IPS-15b (cell line): ENCODE measurements at regions not wholly inside any gene's neighbourhood (a gene's known extent, or its start where the extent isn't known, plus 50 kb on each side); places are given as distances from the start of the nearest gene placed in this dataset.
"Not testable (repeated sequence)": the region's sequence is repeated elsewhere in the genome, so short reads cannot be mapped to it uniquely, and the experiment has no call there.

ENCODE experiments used
- H3K27me3 ChIP-seq: one replicate; pipeline ENCODE4 v1.6.1; 2013; ENCODE audit warnings: low read length; ENCODE audit not compliant: control insufficient read depth, insufficient read depth
- H3K36me3 ChIP-seq: one replicate; pipeline ENCODE4 v1.6.1; 2013; ENCODE audit warnings: low read length; ENCODE audit not compliant: control insufficient read depth, insufficient read depth
- H3K4me1 ChIP-seq: one replicate; pipeline ENCODE4 v1.6.1; 2013; ENCODE audit warnings: mild to moderate bottlenecking, low read length; ENCODE audit not compliant: control insufficient read depth, insufficient read depth
- H3K4me3 ChIP-seq: one replicate; pipeline ENCODE4 v1.5.1; 2013; ENCODE audit warnings: low read depth, low read length
- H3K9ac ChIP-seq: one replicate; pipeline ENCODE4 v1.6.1; 2013; ENCODE audit warnings: low read depth, mild to moderate bottlenecking, low read length
- H3K9me3 ChIP-seq: one replicate; pipeline ENCODE4 v1.6.1; 2013; ENCODE audit warnings: mild to moderate bottlenecking, low read length; ENCODE audit not compliant: control insufficient read depth, insufficient read depth

DNA sequence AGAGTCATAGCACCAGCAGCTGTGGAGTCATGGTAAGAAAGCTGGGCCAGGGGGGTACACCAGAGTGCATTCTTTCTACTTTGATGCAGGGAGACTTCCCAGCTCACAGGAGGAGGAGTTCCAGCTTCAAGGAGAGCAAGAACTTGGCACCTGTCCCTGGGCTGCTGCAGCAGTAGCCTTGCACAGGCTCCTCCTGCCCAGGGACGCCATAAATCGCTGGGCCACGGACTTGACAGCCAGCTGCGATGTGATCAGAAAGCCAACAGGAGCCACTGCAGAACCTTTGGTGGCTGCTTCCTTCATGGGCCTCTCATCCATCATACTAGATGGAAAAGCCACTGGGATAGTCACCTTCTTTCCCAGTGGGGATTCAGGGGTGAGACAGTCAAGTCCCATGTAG is 234.7 kb downstream of the NMUR2 start:
- H3K4me3 ChIP-seq: no peak overlapping the region
- no peaks in the 10 kb centered on the region for H3K27me3 ChIP-seq
- H3K36me3 ChIP-seq: no peaks in the 10 kb centered on the region
- H3K4me1 ChIP-seq: peaks cover 10% of the 10 kb centered on the region
- no peaks in the 10 kb centered on the region for H3K9me3 ChIP-seq
- no peak overlapping the region for H3K9ac ChIP-seq

DNA sequence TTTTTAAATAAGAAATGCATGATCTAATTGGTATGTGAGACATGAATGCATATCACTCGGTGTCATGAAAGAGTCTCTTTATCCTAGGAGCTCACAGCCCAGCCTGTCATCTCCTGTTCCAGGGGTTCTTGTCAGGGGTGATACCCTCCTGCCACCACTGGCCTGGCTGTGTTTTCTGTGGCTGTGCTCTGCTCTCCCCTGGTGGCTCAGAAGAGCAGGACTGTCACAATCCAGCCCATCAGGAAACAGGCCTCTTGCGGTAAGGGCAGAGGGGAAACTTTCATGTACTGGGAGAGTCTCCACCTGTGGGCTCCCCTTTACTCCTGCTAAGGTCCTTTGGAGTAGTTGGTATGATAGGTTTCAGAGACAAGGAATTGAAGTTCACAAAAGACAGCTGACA is 240.2 kb upstream of the GLRA1 start:
- peaks cover 2% of the 10 kb centered on the region for H3K27me3 ChIP-seq
- no peak overlapping the region for H3K9ac ChIP-seq
- peaks cover 6% of the 10 kb centered on the region for H3K4me1 ChIP-seq
- no peaks in the 10 kb centered on the region for H3K36me3 ChIP-seq
- no peaks in the 10 kb centered on the region for H3K9me3 ChIP-seq
- H3K4me3 ChIP-seq: no peak overlapping the region

DNA sequence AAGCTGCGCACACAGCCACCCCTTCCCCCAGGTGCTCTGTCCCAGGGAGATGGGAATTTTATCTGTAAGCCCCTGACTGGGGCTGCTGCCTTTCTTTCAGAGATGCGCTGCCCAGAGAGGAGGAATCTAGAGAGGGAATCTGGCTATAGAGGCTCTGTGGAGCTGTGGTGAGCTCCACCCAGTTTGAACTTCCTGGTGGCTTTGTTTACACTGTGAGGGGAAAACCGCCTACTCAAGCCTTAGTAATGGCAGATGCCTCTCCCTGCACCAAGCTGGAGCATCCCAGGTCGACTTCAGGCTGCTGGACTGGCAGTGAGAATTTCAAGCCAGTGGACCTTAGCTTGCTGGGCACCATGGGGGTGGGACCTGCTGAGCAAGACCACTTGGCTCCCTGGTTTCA is 235.2 kb upstream of the GLRA1 start:
- not testable (repeated sequence) for H3K4me3 ChIP-seq, H3K36me3 ChIP-seq, H3K9me3 ChIP-seq, H3K9ac ChIP-seq, H3K27me3 ChIP-seq, H3K4me1 ChIP-seq

GRCh38 chr5:152154452-152154851 is 229.8 kb upstream of the GLRA1 start:
- H3K4me3 ChIP-seq, H3K9ac ChIP-seq, H3K4me1 ChIP-seq, H3K9me3 ChIP-seq, H3K36me3 ChIP-seq, H3K27me3 ChIP-seq: not testable (repeated sequence)

GRCh38 chr5:152151940-152152339 is 227.3 kb upstream of the GLRA1 start:
- H3K36me3 ChIP-seq: no peaks in the 10 kb centered on the region
- no peaks in the 10 kb centered on the region for H3K9me3 ChIP-seq
- no peaks in the 10 kb centered on the region for H3K27me3 ChIP-seq
- no peaks in the 10 kb centered on the region for H3K4me1 ChIP-seq
- H3K4me3 ChIP-seq: no peak overlapping the region
- H3K9ac ChIP-seq: no peak overlapping the region

- H3K9ac ChIP-seq: no peak overlapping the region
- H3K9me3 ChIP-seq: no peaks in the 10 kb centered on the region
- H3K36me3 ChIP-seq: no peaks in the 10 kb centered on the region
- H3K4me1 ChIP-seq: no peaks in the 10 kb centered on the region
- no peaks in the 10 kb centered on the region for H3K27me3 ChIP-seq
- H3K4me3 ChIP-seq: no peak overlapping the region
Measured at GRCh38 chr5:152151113-152151512, 226.5 kb upstream of the GLRA1 start.

GRCh38 chr5:152147286-152147685 is 222.6 kb upstream of the GLRA1 start:
- no peak overlapping the region for H3K4me3 ChIP-seq
- no peak overlapping the region for H3K9ac ChIP-seq
- no peaks in the 10 kb centered on the region for H3K36me3 ChIP-seq
- no peaks in the 10 kb centered on the region for H3K9me3 ChIP-seq
- H3K4me1 ChIP-seq: no peaks in the 10 kb centered on the region
- no peaks in the 10 kb centered on the region for H3K27me3 ChIP-seq

DNA sequence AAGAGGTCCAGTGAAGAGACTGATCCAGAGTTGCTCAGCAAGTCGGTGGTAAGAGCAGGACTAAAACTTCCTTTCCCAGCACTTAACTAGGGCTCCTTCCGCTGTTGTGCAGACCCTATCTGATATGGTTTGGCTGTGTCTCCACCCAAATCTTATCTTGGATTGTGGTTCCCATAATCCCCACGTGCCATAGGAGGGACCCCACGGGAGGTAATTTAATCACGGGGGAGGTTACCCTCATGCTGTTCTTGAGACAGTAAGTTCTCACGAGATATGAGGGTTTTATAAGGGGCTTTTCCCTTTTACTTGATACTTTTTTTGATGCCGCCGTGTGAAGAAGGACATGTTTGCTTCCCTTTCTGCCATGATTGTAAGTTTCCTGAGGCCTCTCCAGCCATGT is 221.9 kb upstream of the GLRA1 start:
- Histone ChIP-seq H3K36me3 (no peaks in the 10 kb centered on the region), H3K4me3 (no peak overlapping the region), H3K27me3 (no peaks in the 10 kb centered on the region), H3K9ac (no peak overlapping the region), H3K4me1 (no peaks in the 10 kb centered on the region), H3K9me3 (no peaks in the 10 kb centered on the region)

DNA sequence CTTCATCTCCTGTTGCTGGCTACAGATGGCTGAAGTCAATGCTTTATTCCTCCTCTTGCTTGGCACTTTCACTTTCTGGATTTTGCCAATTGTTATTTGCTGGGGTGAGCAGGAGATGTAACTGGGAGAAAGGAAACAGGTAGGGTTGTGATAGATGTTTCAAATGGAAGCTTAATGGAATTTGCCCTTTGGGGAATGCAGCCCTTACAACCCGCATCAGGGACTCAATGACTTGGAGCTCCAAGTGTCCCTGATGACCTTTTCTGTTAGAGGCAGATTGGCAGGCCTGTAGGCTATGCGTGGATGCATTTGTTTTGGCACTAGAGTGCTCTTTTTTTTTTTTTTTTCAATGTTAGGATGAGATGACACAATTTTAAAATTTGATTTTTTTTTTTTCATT is 219.9 kb upstream of the GLRA1 start:
- Histone ChIP-seq H3K4me3 (no peak overlapping the region), H3K9me3 (no peaks in the 10 kb centered on the region), H3K4me1 (no peaks in the 10 kb centered on the region), H3K27me3 (no peaks in the 10 kb centered on the region), H3K36me3 (no peaks in the 10 kb centered on the region), H3K9ac (no peak overlapping the region)

- Histone ChIP-seq H3K9me3 (no peaks in the 10 kb centered on the region), H3K36me3 (no peaks in the 10 kb centered on the region), H3K9ac (no peak overlapping the region), H3K4me1 (no peaks in the 10 kb centered on the region), H3K27me3 (no peaks in the 10 kb centered on the region), H3K4me3 (no peak overlapping the region)
Measured at GRCh38 chr5:152144030-152144429, 219.4 kb upstream of the GLRA1 start.

DNA sequence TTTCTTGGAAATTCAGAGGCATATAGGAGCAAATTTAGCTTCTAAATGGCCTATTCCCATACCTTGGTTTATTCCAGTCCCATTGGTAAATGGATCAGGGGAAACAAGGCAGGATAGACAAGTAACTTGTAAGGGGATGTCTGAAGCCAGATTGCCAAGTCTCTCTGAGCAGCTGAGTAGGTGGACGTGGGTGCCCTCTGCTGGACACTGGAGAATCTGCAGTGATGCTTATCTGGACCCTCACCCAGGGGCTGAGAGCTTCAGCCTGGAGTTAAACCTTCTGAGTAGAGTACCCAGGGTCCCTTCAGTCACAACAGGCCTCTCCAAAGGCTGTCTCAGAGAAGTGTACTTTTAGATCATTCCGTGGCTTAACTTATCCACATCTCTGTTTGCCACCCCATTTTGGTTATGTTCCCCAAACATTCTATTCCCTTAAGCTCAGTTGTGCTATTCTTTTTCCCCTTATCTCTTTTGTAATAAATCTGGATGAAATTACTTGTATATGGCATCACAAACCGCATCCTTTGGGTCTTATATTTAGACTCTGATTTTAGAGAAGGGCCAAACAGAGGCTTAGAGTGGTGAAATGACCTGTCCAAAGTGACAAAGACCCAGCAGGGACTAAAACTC is 218.3 kb upstream of the GLRA1 start:
- no peak overlapping the region for H3K9ac ChIP-seq
- no peak overlapping the region for H3K4me3 ChIP-seq
- H3K9me3 ChIP-seq: no peaks in the 10 kb centered on the region
- H3K4me1 ChIP-seq: no peaks in the 10 kb centered on the region
- H3K36me3 ChIP-seq: no peaks in the 10 kb centered on the region
- no peaks in the 10 kb centered on the region for H3K27me3 ChIP-seq

- Histone ChIP-seq H3K4me1 (no peaks in the 10 kb centered on the region), H3K4me3 (no peak overlapping the region), H3K27me3 (no peaks in the 10 kb centered on the region), H3K9me3 (no peaks in the 10 kb centered on the region), H3K9ac (no peak overlapping the region), H3K36me3 (no peaks in the 10 kb centered on the region)
Measured at GRCh38 chr5:152140347-152140746, 215.7 kb upstream of the GLRA1 start.
